HG03135 (cell line): ENCODE measurements at regions not wholly inside any gene's neighbourhood (a gene's known extent, or its start where the extent isn't known, plus 50 kb on each side); places are given as distances from the start of the nearest gene placed in this dataset.

Experiments used
- ATAC-seq: cut with Tn5 transposase; IDR thresholded peaks from one replicate; pipeline ENCODE4 v1.9.1; 2021; ENCODE audit warnings: mild to moderate bottlenecking, moderate library complexity; ENCODE audit not compliant: unreplicated experiment

DNA sequence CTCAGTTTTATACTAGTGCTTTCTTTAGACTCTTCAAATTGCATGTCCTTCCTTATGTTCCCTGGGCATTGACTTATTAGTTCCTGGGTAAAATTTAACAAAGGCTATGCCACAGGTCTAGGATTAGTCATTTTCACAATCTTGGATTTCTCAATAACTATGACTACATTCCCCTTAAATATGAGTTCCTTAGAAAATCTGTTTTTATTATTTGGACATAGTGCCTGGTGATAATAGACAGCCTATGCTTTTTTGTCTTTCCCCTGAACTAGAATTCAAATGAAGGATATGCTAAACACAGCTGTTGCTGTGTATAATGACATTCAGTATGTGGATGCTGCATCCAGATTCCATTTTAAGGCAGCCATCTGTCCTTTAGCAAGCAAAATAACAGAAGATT lies 1252.8 kb upstream of the GJE1 start:
- no peak for ATAC-seq

DNA sequence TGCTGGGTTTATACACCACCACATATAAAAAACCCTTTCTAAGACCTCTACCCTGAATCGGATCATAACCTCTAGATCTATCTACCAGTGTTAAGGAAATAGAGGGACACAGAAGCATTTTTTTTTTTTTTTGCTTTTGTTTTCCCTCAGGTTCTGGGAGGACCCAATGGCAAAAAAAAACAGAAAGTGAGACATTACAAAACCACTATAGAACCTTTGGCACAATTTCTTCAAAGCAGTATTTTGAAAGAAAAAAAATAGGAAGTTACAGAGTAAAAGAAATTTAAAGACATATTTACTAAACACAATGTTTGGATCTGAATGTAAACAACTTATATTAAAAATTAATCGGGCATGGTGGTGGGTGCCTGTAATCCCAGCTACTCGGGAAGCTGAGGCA lies 1258.7 kb upstream of the GJE1 start:
- ATAC-seq, result no peak

DNA sequence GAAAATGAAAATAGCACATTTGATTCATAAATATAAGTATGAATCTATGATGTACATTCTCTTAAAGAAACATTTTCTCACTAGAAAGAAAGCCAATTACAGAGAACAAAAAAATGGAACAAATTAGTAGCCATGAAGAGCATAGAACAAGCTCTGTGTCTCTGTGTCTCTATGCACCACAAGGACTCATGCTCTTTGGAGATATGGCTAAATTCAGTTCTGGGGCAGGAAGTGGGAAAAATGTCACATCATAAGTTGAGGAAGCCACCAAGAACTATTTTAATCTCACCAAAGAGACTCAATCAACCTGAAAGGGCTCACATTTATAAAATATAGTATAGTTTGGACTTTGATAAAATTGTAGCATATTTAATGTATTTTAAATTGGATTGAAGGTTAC lies 1259.8 kb upstream of the GJE1 start:
- no peak for ATAC-seq

DNA sequence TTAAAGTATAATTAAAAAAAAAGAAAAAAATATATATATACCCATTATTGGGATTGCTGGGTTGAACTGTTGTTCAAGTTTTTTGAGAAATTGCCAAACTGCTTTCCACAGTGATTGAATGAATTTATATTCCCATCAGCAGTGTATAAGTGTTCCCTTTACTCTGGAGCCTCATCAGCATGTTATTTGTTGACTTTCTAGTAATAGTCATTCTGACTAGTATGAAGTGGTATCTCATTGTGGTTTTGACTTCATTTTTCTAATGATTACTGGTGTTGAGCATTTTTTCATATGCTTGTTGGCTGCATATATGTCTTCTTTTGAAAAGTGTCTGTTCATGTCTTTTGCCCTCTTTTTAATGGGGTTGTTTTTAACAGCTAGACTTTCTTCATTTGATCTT lies 1260.8 kb upstream of the GJE1 start:
- ATAC-seq, result no peak

DNA sequence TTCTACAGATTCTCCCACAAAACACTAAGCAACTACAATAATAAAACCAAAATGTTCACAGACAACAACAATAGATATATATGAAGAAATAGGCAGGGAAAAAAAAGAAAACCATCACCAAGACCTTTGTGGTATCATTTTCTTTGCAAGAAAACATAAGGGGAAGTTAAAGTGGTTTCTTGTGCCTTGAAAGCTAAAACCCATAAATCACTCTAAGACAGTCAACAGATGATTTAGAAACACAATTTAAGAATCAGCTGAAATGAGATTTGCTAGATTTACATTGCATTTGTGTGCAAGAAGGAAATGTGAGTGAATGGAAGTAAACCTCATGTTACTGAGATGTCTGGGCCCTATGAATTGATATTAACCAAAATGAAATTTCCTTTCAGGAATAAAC lies 1265.4 kb upstream of the GJE1 start:
- no peak for ATAC-seq

DNA sequence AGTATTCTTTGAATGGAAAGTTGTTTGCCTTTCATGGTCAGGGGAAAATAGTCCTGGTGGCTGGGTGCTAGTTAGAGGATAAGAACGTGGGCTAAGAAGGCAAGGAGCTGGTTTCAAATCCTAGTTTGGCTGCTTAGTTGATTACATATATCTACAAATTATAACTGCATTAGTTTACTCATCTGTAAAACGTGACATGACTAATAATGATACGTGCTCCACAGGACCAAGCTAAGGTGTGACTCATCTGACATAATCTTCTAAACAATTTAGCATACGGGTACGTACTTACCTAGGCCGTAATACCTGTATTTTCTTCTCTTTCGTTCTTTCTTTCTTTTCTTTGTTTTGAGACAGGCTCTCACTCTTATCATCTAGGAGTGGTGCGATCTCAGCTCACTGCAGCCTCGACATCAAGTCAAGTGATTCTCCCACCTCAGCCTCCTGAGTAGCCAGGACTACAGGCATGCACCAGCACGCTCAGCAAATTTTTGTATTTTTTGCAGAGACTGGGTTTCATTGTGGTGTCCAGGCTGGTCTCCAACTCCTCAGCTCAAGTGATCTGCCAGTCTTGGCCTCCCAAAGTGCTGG lies 1274.2 kb upstream of the GJE1 start:
- ATAC-seq, result no peak

DNA sequence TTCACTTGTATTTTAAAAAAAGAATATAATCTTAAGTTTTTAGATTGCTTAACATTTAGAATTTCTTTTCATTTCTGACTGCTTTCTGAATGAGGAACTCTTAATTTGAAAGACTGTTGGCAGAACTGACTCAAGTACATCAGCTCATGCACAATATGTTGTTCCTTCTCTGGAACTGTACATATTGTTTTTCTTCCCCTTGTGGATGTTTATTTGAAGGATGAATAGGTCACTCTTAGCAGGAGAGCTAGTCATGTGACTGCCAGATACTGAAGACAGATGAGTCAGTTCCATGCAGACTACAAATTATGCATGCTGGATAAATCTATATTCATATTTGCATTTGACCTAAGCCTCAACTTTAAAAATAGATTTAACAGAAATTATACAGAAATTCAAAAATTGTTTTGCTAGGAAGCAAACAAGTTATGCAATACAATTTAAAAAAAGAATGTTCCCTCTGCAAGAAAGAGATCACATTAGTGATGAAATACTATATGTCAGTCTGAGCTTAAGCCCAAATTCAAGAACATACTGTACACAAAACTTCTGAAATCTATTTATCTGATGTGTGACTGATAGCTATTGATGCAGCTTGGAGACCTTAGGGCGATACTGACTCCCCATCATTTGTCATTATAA lies 1274.9 kb upstream of the GJE1 start:
- no peak for ATAC-seq

DNA sequence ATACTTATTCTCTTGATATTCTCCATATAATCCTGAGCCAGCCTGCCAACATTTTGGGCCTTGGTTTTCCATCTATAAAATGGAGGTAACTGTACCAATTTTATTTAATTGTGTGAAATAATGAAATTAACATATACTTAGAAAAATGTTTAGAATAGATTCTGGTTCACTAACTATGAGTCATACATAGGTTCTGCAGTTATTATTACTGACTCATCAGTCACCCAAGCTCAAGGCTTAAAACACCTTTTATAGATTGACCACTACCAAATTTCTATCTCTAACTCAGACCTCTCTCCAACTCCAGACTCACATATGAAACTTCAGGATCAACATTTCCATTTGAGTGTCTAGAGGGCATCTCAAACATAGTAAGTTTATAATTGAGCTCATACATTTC lies 1277.2 kb upstream of the GJE1 start:
- no peak for ATAC-seq

DNA sequence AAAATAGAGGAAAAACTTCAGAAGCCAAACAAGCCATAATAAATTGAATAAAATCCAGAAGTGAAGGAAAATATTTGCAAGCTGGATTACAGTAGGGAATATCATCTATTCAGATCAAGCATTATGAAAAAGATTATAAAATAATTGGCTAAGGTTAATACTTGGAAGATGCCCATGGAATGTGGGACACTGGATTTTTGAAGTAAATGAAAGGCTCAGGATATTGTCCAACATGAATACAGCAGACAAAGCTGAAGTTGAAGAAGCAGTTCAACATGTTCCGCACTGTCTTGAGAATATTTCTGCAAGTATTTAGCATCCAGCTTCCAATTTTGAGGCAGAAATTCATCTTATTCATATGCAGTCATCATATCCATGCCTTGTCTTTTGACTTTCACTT lies 1278.4 kb upstream of the GJE1 start:
- no peak for ATAC-seq

DNA sequence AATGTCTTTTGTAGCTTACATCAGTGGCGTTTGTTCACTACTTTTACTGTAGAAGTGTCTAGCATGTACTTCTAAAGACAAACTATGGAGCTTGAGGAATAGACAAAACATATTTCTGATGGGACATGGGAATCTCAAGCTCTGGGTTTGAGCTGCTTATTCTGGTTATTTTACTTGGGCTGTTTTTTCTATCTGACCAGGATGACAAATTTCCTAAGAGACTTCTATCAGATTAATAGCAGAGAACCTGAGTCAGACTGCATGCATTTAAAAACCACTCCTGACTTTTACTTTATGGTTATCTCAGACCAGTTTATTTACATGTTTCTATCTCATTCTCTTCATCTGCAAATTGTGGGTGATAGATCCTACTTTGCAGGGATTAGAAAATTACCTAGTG lies 1282.3 kb upstream of the GJE1 start:
- no peak for ATAC-seq

DNA sequence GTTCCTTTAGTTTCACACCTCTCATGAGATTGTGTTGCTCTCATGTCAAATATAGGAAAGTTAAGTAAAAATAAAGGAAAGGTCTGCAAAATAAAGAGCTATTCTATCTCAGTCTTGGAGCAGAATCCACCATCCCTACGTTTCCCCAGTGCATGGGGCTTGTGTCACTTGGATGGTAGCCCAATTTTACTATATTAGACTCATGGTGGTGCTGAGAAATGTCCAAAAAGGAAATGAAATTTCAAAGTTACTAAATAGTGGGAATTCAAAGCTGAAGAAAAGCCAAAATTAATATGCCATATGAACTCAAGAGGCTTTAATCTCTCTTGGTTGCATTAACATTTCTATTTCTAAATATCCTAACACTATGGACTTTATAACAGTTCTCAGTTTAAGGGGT lies 1283.3 kb upstream of the GJE1 start:
- no peak for ATAC-seq

DNA sequence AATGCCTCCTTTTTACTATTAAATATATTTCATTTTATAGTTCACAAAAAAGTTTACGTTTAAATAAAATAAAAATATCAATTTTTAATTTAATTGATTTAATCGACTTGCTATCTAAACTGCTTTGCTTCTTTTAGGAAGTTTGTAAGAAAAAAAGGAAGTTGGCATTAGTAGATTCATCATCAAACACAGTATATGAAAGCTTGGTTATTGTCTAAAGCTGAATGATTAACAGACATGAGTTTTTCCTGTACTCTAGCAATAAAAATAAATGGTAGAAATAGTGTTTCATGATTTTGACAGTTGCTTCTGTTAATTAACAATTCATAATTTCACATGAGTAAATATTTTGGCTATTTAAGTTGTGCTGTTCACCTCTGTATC lies 1285.5 kb upstream of the GJE1 start:
- ATAC-seq, result no peak

DNA sequence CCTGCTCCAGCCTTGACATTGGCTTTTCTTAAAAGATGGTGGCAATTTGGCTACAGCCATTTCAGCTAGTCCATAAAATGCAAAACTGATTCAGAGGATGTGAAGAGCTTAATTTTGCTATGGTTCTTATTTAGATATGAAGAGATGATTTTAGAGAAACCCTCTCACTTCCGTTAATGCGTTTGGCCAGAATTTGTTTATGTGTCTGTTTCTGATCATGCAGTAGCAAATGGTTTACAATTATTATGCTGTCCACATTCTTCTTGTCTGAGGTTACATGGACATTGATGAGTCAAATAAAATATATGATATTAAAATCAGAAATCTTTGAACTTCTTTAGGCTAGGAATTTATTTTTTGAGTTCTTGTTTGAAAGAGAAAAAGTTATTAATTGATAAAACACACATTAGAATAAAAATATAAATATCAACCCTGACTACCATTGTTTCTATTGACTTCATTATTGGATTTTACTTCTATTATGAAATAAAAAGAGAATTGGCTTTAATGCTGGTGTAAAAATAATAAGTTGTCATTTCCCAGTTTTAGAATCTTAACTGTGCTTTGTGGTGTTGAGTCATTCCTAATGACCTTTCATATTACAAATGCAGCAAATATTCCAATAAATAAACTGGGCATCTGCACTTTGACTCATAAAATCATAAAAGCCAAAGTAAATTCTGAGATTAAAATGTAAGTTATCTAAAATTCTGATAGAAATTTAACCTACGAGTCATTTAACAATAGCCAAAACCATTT lies 1286.0 kb upstream of the GJE1 start:
- ATAC-seq, result no peak

DNA sequence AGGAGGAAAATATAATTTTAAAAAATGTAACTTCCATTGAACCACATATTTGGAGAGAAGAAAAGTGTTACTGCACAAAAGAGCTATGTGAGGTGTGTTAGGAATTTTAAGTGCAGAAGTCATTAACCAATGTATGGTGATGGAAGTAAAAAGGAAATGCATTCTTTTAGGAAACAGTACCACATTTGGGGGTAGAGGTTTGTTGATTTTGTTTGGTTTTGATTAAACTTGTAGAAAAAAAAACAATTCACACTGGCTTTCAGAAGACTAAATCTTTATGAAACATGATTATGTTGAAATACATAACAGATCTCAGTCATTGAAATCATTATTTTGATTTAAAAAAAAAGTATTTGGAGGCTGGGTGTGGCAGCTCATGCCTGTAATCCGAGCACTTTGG lies 1287.0 kb upstream of the GJE1 start:
- no peak for ATAC-seq

DNA sequence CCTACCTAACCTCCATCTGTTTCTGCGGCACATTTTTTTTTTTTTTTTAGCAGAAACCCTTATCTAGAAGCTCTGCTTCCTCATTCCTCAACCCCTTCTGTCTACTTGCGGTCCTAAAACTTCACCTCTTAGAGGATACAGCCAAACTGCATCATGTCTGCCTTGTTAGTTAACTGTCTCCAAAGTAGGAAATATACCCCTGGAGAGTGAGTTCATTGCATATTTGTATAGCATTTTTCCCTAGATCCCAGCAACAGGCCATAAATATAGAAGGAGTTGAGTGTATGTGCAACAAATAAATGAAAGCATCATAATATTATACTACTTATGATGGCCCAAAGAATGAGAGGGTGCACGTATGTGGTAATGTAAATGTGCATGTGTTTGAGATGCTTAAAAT lies 1288.6 kb upstream of the GJE1 start:
- no peak for ATAC-seq

DNA sequence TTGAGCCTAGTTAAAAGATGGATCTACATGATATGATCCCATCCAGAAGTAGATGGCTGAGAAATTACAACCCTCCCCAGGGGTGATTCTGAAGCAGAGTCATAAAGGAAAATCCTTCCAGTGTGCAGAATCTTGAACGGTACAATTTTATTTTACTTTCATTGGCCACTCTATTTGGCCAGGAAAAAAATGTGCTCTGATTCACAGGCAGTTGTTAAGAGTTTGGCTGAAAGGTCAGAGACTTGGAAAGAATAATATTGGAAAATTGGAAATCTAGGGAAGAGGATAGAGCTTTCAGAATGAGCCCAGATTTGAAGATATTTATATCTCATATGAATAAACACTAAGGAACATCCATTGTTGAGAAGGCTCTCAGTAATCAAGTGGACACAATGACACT lies 1299.3 kb upstream of the GJE1 start:
- ATAC-seq, result no peak

DNA sequence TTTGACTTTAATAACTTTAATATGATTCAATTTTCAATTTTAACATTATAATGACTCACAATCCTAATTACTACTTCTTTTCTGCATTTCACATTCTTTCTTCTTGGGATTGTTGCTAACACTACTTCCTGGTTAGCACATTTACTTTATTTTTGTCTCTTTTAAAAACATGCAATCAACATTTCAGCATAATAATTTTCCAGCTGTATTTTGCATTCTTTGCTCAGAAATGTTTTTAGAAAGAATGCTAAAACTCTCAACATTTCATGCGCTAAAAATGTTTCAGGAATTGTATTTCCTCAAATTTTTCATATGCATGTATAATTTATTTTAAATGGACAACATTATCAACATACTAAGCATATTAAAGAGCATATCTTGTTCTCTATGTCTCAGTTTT lies 1302.1 kb upstream of the GJE1 start:
- no peak for ATAC-seq

DNA sequence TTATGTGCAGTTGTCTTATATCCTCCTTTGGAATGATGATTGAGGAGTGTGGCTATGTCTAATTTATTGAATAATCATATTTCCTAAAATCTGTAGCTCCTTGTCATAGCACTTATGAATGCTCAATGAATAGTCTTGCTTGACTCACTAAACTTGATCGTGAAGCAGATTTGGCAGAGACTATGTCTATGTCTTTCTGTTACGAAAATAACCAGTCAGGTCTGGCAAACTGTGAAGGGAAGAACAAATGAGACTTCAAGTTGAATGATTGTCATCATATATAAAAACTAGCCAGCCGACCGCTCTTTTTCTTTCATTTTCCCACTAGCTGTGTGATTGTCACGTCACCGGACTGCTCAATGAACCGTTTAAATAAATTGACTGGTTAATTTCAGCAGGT lies 1303.9 kb upstream of the GJE1 start:
- ATAC-seq, result no peak

DNA sequence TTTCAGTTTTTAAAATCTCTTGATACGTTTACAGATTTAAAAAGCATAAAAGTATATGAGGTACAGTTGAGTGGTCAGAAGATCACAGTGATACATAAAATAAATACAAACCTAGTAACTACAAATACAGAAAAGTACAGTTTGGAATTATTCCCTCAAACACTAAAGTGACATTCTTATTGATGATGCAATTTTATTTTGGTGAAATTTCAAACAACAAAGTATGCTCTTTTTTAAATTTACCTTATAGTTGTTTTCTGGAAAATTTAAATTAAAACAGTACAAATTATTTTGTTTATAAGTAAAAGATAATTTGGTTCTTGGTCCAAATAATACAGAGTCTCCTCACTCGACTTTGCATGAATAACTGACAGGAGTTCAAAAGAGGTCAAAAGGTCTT lies 1305.1 kb upstream of the GJE1 start:
- no peak for ATAC-seq

DNA sequence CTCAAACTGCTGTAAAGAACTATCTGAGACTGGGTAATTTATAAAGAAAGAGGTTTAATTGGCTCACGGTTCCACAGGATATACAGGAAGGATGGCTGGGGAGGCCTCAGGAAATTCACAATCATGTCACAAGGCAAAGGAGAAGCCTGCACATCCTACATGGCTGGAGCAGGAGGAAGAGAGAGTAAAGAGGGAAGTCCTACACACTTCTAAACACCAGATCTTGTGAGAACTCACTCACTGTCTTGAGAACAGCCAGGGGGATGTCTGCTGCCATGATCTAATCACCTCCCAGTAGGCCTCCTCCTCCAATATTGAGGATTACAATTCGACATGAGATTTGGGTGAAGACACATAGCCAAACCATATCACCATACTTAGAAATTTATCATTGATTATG lies 1307.0 kb upstream of the GJE1 start:
- ATAC-seq, result no peak

DNA sequence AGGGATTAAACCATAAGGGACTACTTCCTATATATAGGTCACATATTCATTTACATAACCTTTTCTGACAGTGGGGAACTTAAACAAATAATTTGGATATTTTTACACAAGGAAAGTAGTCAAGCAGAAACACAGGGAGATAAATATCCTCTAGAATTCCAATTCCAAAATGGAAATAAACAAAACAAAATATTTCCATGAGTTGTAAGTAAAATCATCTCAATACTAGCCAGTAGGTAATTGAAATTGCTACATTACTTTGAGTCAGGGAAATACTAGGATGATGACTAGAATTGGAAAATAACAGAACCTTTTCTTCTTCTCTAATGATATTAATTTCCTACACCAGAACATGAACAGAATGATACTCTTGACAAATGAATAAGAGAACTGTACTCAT lies 1308.1 kb upstream of the GJE1 start:
- no peak for ATAC-seq

DNA sequence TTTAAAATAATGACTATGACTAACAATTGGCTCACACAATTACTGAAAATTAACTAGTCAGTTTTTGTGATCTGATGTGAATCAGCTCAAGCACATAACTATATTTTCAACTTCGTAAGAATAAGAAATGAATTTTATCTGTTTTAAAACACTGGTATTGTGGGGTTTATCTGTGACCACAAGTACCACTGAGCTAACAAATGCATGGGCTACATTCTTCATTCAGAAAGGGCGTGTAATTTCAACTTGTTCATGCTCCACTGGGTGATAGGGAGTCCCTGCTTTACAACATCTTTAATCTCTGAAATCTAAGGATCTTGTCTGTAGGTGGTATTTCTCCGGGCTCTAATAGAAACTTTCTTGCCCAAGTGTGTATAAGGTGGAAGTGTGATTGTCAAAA lies 1311.5 kb upstream of the GJE1 start:
- ATAC-seq, result no peak

DNA sequence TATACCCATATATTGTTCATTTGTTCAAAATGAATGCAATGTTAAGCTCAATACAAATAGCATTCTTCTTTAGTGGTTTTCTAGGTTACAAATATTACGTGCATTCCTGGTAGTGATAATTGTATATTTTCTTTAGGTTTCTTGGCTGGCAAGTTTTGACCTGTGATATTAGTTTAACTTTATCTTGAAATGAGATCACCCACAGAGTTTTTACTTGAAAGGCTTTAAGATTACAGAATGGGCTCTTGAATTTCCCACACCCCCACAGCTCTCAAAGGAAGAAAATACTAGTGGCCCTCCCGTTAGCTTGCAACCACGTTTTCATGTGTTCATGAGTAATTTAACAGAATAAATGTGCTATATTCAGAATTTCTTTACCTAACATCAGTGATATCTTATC lies 1315.5 kb upstream of the GJE1 start:
- no peak for ATAC-seq
